ENCODE measurements at regions not wholly inside any gene's neighbourhood (a gene's known extent, or its start where the extent isn't known, plus 50 kb on each side); places are given as distances from the start of the nearest gene placed in this dataset.

- TF ChIP-seq EP300 (IDR thresholded peaks at IDR 0.05): no peak
- TF ChIP-seq CTCF (IDR thresholded peaks at IDR 0.05): no peak
- no peak for TF ChIP-seq POLR2AphosphoS5 (IDR thresholded peaks at IDR 0.05)
- TF ChIP-seq POLR2A (IDR thresholded peaks at IDR 0.05): no peak
Measured at GRCh38 chr11:103609117-103610066, 427.0 kb upstream of the DDI1 start.
